ENCODE measurements at regions not wholly inside any gene's neighbourhood (a gene's known extent, or its start where the extent isn't known, plus 50 kb on each side); places are given as distances from the start of the nearest gene placed in this dataset.

- Histone ChIP-seq H3K9me3 (ENCODE audit: control insufficient read depth, low read depth, low read length) (no peaks in the 10 kb centered on the region), H4K20me1 (ENCODE audit: control insufficient read depth, extremely low read depth, insufficient read depth, low read length) (no peaks in the 10 kb centered on the region), H3K9ac (ENCODE audit: control insufficient read depth, extremely low read depth, insufficient read depth, low read length) (no peak overlapping the region), H3K27me3 (ENCODE audit: control insufficient read depth, extremely low read depth, insufficient read depth, low read length) (no peaks in the 10 kb centered on the region), H3K27ac (ENCODE audit: control insufficient read depth, insufficient read depth, low read length) (no peak overlapping the region), H3K4me2 (ENCODE audit: control insufficient read depth, extremely low read depth, insufficient read depth, low read depth, low read length) (no peak overlapping the region), H3K36me3 (ENCODE audit: control insufficient read depth in 2 of 2, extremely low read depth in 1 of 2, insufficient read depth in 2 of 2, low read length in 2 of 2) (no peaks in the 10 kb centered on the region), H3K79me2 (ENCODE audit: control insufficient read depth, insufficient read depth, low read length) (no peaks in the 10 kb centered on the region), H2AFZ (ENCODE audit: control insufficient read depth, low read length) (no peak overlapping the region), H3K4me1 (ENCODE audit: control insufficient read depth, extremely low read depth, insufficient read depth, low read length) (peaks cover under 1% of the 10 kb centered on the region), H3K4me3 (ENCODE audit: control insufficient read depth in 2 of 3, extremely low read depth in 1 of 3, insufficient read depth in 2 of 3, low read depth in 1 of 3, low read length in 3 of 3) (no peak overlapping the region), H3K9me1 (ENCODE audit: control insufficient read depth, extremely low read depth, insufficient read depth, low read length) (no peaks in the 10 kb centered on the region)
- DNase-seq (ENCODE audit: low read depth, low spot score) (no peak), FAIRE-seq (no peak)
- dilution Hi-C loops (cut with MboI; ENCODE audit: extremely low pct_ligation_motif_present, low sequenced_read_pairs), result no loop called here
- TF ChIP-seq EZH2 (IDR thresholded peaks at IDR 0.05; ENCODE audit: low read length), result no peak
- TF ChIP-seq CTCF (optimal IDR thresholded peaks at IDR 0.05 in 1 of 3, IDR thresholded peaks at IDR 0.05 in 1 of 3, conservative IDR thresholded peaks at IDR 0.05 in 1 of 3; ENCODE audit: extremely low read depth in 1 of 3, insufficient read depth in 2 of 3, low read length in 3 of 3), result no peak
Measured at GRCh38 chr9:107698779-107699178, 209.2 kb upstream of the KLF4 start.

- Histone ChIP-seq H3K4me3 (ENCODE audit: control insufficient read depth in 2 of 3, extremely low read depth in 1 of 3, insufficient read depth in 2 of 3, low read depth in 1 of 3, low read length in 3 of 3) (no peak overlapping the region), H2AFZ (ENCODE audit: control insufficient read depth, low read length) (no peak overlapping the region), H3K4me1 (ENCODE audit: control insufficient read depth, extremely low read depth, insufficient read depth, low read length) (peaks cover 5% of the 10 kb centered on the region), H3K9me1 (ENCODE audit: control insufficient read depth, extremely low read depth, insufficient read depth, low read length) (no peaks in the 10 kb centered on the region), H3K79me2 (ENCODE audit: control insufficient read depth, insufficient read depth, low read length) (no peaks in the 10 kb centered on the region), H3K27me3 (ENCODE audit: control insufficient read depth, extremely low read depth, insufficient read depth, low read length) (no peaks in the 10 kb centered on the region), H3K9ac (ENCODE audit: control insufficient read depth, extremely low read depth, insufficient read depth, low read length) (no peak overlapping the region), H3K36me3 (ENCODE audit: control insufficient read depth in 2 of 2, extremely low read depth in 1 of 2, insufficient read depth in 2 of 2, low read length in 2 of 2) (no peaks in the 10 kb centered on the region), H3K4me2 (ENCODE audit: control insufficient read depth, extremely low read depth, insufficient read depth, low read depth, low read length) (no peak overlapping the region), H3K27ac (ENCODE audit: control insufficient read depth, insufficient read depth, low read length) (no peak overlapping the region), H4K20me1 (ENCODE audit: control insufficient read depth, extremely low read depth, insufficient read depth, low read length) (no peaks in the 10 kb centered on the region), H3K9me3 (ENCODE audit: control insufficient read depth, low read depth, low read length) (no peaks in the 10 kb centered on the region)
- DNase-seq (ENCODE audit: low read depth, low spot score), result no peak
- dilution Hi-C loops (cut with MboI; ENCODE audit: extremely low pct_ligation_motif_present, low sequenced_read_pairs), result no loop called here
- no peak for FAIRE-seq
- no peak for TF ChIP-seq EZH2 (IDR thresholded peaks at IDR 0.05; ENCODE audit: low read length)
- no peak for TF ChIP-seq CTCF (optimal IDR thresholded peaks at IDR 0.05 in 1 of 3, IDR thresholded peaks at IDR 0.05 in 1 of 3, conservative IDR thresholded peaks at IDR 0.05 in 1 of 3; ENCODE audit: extremely low read depth in 1 of 3, insufficient read depth in 2 of 3, low read length in 3 of 3)
Measured at GRCh38 chr9:107696302-107696701, 206.7 kb upstream of the KLF4 start.

All from keratinocyte (primary cell).